SK-MEL-5 (cell line): ENCODE measurements at regions not wholly inside any gene's neighbourhood (a gene's known extent, or its start where the extent isn't known, plus 50 kb on each side); places are given as distances from the start of the nearest gene placed in this dataset.
"Not testable (repeated sequence)": the region's sequence is repeated elsewhere in the genome, so short reads cannot be mapped to it uniquely, and the experiment has no call there.

ENCODE experiments used
- DNase-seq: peaks from one replicate; pipeline ENCODE4 v3.0.0-alpha.2; 2016; ENCODE audit warnings: low read depth, low spot score
- in situ Hi-C: cut with HindIII; loops from 2 replicates; pipeline ENCODE4 v1.10.0; 2016; ENCODE audit warnings: low sequenced_read_pairs, high pct_unique_total_duplicates, low pct_unique_long_range_greater_than_20kb

- peak; percentile 76 for DNase-seq
- in situ Hi-C loops, result no loop called here
These were observed 197.3 kb upstream of the SDK2 start for GRCh38 chr17:73841431-73842060.

DNA sequence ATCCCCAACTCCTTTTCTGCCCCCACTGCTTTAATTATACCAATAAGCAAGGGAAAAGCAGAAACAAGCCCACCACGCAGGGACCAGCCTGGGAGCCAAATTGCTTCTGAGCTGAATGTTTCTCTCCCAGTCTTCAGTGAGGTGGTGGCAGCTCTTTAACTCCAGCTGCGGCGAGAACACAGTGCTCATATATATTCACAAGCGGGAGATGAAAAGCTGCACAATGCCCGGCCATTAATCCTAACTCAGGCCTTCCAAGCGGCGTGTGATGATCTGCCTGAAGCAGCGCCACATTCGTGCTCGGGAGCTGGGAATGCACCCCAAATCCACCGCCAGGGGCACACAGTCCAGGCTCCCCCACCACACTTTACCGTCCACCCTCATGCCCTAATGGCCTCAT is 203.7 kb upstream of the SDK2 start:
- in situ Hi-C loops, result no loop called here
- DNase-seq, result no peak

GRCh38 chr17:73850426-73850825 is 206.2 kb upstream of the SDK2 start:
- in situ Hi-C loops, result no loop called here
- DNase-seq, result no peak

DNA sequence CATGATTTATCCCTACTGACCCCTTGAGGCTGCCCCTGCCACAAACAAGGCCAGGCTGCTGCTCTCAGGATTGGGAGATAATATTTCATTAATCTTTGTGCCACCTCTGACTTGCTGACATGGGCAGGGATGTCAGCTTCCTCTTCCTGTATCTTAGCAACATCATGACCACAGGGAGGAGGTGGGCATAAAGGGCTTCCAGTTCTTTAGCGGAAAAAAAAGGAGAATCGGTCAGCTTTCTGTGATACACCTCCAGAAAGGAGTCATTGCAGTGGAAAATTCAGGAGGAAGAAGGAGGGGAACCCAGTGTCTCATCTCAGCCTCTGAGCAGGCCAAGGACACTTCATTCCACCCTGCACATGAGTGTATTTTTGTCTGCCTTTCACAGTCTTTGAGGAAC is 206.8 kb upstream of the SDK2 start:
- no peak for DNase-seq
- in situ Hi-C loops, result no loop called here

GRCh38 chr17:73851921-73852320 is 207.7 kb upstream of the SDK2 start:
- in situ Hi-C loops, result no loop called here
- no peak for DNase-seq

GRCh38 chr17:73855720-73856333 is 211.6 kb upstream of the SDK2 start:
- in situ Hi-C loops, result no loop called here

GRCh38 chr17:73856556-73856955 is 212.3 kb upstream of the SDK2 start:
- no peak for DNase-seq

More at GRCh38 chr17:73855720-73856333, 211.6 kb upstream of the SDK2 start:
- no peak for DNase-seq

DNA sequence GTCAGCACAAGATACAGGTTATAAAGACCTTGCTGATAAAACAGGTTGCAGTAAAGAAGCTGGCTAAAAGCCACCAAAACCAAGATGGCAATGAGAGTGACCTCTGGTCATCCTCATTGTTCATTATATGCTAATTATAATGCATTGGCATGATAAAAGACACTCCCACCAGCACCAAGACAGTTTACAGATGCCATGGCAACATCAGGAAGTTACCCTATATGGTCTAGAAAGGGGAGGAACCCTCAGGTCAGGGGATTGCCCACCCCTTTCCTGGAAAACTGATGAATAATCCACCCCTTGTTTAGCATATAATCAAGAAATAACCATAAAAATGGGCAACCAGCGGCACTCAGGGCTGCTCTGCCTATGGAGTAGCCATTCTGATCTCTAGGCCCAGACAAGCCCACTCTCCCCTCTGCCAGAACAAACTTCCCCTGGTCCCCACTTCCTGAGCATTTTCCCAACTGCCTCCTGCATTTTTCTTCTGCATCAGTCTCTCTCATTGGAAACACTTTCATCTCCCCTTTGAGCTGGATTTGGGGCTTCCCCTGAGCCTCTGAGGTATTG is 215.3 kb upstream of the SDK2 start:
- DNase-seq, in situ Hi-C loops: not testable (repeated sequence)

More at GRCh38 chr17:73856556-73856955, 212.3 kb upstream of the SDK2 start:
- in situ Hi-C loops, result no loop called here

DNA sequence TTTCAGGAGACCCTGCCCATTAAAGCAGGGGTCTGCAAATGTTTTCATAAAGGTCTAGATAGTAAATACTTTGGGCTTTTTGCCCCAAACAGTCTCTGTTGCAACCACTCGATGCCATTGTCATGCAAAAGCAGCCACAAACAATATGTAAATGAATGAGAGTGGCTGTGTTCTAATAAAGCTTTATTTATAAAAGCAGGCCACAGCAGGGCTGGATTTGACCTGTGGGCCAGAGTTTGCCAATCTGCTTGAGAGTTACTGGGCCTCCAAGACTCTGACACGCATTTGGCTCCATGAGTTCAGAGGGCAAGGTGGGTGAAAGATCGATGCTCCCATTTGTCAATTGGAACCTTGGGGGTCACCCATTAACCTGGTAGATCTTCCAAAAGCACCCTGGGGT is 217.3 kb upstream of the SDK2 start:
- in situ Hi-C loops, result no loop called here

GRCh38 chr17:73863761-73864535 is 219.7 kb upstream of the SDK2 start:
- in situ Hi-C loops, result no loop called here
- DNase-seq, result no peak

More for the DNA sequence above, 217.3 kb upstream of the SDK2 start:
- no peak for DNase-seq

- in situ Hi-C loops, result no loop called here
- DNase-seq, result no peak
These were observed 221.6 kb upstream of the SDK2 start for GRCh38 chr17:73865831-73866230.

- in situ Hi-C loops, result no loop called here
- DNase-seq, result no peak
These were observed 222.8 kb upstream of the SDK2 start for GRCh38 chr17:73867056-73867455.

DNA sequence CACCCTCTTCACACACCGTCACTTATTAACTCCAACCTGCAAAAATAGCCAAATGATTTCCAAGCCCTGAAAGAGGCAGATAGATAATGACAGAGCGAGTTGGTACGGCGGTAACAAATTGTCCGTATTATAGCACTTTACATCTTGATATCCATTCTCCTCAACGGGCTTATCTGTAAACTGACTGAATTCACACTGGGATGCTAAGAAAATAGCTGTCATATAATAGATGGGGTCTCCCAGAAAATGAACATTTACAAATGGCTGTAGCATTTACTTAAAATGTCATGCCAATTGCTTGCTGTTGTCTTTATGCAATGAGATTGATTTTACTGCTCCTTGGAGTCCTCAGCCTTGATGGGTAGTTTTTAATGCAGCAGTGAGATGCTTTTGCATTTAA is 225.8 kb upstream of the SDK2 start:
- in situ Hi-C loops, result no loop called here
- DNase-seq, result no peak

DNA sequence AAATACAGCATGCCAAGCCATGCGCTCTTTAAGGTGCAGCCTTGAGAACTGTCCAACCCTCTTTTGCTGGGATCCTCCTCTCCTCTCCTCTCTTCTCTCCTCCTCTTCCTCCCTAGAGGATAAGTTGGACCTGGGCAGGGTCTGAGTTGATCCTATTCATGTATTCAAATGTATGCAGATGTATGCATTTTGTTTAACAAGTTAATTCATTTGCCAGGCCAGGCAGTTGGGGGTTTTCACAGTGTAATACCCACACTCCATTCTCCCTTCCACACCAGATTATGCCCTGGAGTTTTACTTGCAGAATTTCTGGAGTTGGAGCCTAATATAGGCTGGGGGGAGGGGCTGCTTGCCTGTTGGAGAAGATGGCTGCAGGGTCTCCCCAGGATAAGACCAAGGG is 226.2 kb upstream of the SDK2 start:
- in situ Hi-C loops, result no loop called here
- DNase-seq, result no peak

DNA sequence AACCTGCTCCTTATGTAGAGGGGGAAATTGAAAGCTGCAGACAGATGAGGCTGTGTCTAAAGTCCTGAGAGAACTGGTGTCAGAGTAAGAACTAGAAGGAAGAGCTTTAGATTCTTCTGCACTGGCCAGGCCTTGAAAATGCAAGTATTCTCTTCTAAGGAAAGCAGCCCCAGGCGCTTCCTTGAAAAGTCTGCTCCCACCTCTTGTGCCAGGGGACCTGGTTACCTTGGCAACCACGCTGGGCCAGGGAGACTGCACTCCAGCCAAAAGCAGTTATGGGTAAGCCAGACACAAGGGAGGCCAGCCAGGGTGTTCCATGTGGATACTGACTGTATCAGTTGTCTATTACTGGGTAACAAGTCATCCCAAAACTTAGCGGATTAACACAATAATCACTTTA is 228.6 kb upstream of the SDK2 start:
- no peak for DNase-seq
- in situ Hi-C loops, result no loop called here

DNA sequence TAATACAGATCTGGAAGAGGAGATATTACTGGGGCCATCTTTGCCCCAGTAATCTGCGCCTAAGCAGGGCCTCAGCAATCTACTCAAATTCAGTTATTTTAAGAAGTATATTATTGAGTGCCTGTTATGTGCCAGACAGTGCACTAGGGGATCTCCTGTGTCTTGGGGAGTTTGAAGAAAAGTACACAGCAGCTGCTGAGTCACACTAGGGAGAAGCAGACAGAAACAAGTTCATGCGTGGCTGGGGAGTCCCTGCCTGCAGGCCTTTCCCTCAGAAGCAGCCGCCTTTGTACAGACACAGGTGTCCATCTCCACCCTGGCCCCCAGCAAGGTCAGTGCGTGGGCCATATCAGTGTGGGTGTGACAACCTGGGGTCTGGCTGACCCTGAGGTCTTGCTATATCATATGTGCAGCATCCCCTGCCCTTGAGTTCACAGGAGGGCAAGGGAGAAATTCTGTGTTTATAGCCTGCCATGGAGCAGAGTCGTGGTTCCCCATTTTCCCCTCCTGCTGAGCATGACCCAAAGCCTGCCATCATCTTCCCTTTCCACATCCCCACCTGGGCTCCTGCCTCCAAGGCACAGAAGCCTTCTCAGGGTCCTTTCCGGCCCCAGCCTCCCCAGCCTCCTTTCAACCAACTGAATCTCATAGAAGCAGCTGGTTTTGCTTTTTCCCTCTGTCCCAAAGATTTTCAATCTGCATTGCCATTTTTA is 229.9 kb upstream of the SDK2 start:
- no peak for DNase-seq
- in situ Hi-C loops, result no loop called here

DNA sequence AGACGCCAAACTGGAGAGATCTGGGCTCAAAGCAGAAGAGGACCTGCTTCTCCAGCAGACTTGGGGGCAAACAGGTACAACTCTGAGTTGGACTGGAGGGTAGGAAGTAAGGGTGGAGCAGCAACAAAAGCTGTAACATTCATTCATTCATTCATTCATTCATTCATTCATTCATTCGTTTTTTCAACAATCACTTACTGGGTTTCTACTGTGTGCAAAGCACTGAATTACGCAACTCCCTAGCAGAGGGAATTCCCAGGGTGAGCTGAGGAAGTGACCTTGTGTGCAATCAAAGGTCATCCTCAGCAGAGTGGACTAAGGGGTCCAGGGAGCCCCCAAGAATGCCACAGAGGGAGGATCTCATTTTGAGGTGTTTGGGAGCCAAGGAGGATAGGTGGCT is 231.1 kb upstream of the SDK2 start:
- in situ Hi-C loops, result no loop called here
- no peak for DNase-seq

- in situ Hi-C loops, result no loop called here
- no peak for DNase-seq
These were observed 233.7 kb upstream of the SDK2 start for GRCh38 chr17:73877962-73878361.
